Liver (tissue), 8 donors: ENCODE measurements at regions not wholly inside any gene's neighbourhood (a gene's known extent, or its start where the extent isn't known, plus 50 kb on each side); places are given as distances from the start of the nearest gene placed in this dataset.

Experiments used
- DNase-seq: peaks from one replicate; pipeline ENCODE4 v3.0.0-alpha.2; 2017; ENCODE audit warnings: low spot score
- H3K27ac ChIP-seq, 2 donors: one replicate each; pipeline ENCODE4 v1.7.0; 2013; ENCODE audit warnings: inconsistent platforms in 2 of 2, low read length in 2 of 2, control low read depth in 1 of 2, low read depth in 1 of 2, mild to moderate bottlenecking in 1 of 2
- H3K27me3 ChIP-seq, 4 donors: one replicate each; pipeline versions ENCODE4 v1.6.1 to v1.7.0; 2013; ENCODE audit warnings: low read length in 3 of 4, inconsistent platforms in 1 of 4, mild to moderate bottlenecking in 1 of 4, moderate library complexity in 1 of 4; ENCODE audit not compliant: control insufficient read depth in 4 of 4, insufficient read depth in 4 of 4
- H3K36me3 ChIP-seq, 4 donors: one replicate each; pipeline versions ENCODE4 v1.6.1 to v1.7.0; 2013; ENCODE audit warnings: low read length in 3 of 4, mild to moderate bottlenecking in 3 of 4, low read depth in 1 of 4, moderate library complexity in 1 of 4; ENCODE audit not compliant: control insufficient read depth in 4 of 4, insufficient read depth in 3 of 4
- H3K4me1 ChIP-seq, 4 donors: one replicate each; pipeline versions ENCODE4 v1.6.1 to v1.7.0; 2013; ENCODE audit warnings: low read length in 3 of 4, mild to moderate bottlenecking in 3 of 4, moderate library complexity in 1 of 4; ENCODE audit not compliant: control insufficient read depth in 4 of 4, insufficient read depth in 4 of 4
- H3K4me3 ChIP-seq, 3 donors: one replicate each; pipeline versions ENCODE4 v1.6.1 to v1.7.0; 2013; ENCODE audit warnings: low read length in 3 of 3, control low read depth in 1 of 3, low read depth in 1 of 3, mild to moderate bottlenecking in 1 of 3
- H3K9ac ChIP-seq, 2 donors: one replicate each; pipeline ENCODE4 v1.7.0; 2013; ENCODE audit warnings: low read length in 2 of 2, mild to moderate bottlenecking in 2 of 2, moderate library complexity in 2 of 2, control low read depth in 1 of 2, low read depth in 1 of 2
- H3K9me3 ChIP-seq, 4 donors: one replicate each; pipeline versions ENCODE4 v1.6.1 to v1.7.0; 2013; ENCODE audit warnings: low read length in 3 of 4; ENCODE audit not compliant: control insufficient read depth in 4 of 4
- CTCF ChIP-seq: fragments of 150-350 bp; IDR thresholded peaks from 2 replicates; pipeline ENCODE4 v1.5.1; 2017; ENCODE audit warnings: improper control_type of control experiment, low read depth, low read length; ENCODE audit not compliant: missing input control
- EGR1 ChIP-seq, 2 donors: IDR thresholded peaks; 2 replicates each; pipeline ENCODE4 v1.6.1; 2016 to 2018; ENCODE audit warnings: antibody characterized with exemption in 2 of 2, low read depth in 2 of 2
- FOXA1 ChIP-seq: IDR thresholded peaks from 2 replicates; pipeline ENCODE4 v1.6.1; 2016; ENCODE audit warnings: antibody characterized with exemption
- FOXA2 ChIP-seq: IDR thresholded peaks from 2 replicates; pipeline ENCODE4 v1.6.1; 2016; ENCODE audit warnings: antibody characterized with exemption
- GABPA ChIP-seq, 2 donors: IDR thresholded peaks in 1 of 2; conservative IDR thresholded peaks in 1 of 2; 2 replicates each; pipeline ENCODE4 v1.6.1; 2016; ENCODE audit warnings: antibody characterized with exemption in 2 of 2, mild to moderate bottlenecking in 1 of 2, moderate library complexity in 1 of 2
- HNF4A ChIP-seq, 2 donors: conservative IDR thresholded peaks; 2 replicates each; pipeline ENCODE4 v1.6.1; 2016; ENCODE audit warnings: antibody characterized with exemption in 2 of 2, mild to moderate bottlenecking in 2 of 2
- HNF4G ChIP-seq: IDR thresholded peaks from 2 replicates; pipeline ENCODE4 v1.6.1; 2016; ENCODE audit warnings: antibody characterized with exemption
- JUND ChIP-seq, 2 donors: IDR thresholded peaks; 2 replicates each; pipeline ENCODE4 v1.6.1; 2016; ENCODE audit warnings: antibody characterized with exemption in 2 of 2
- MAX ChIP-seq: IDR thresholded peaks from 2 replicates; pipeline ENCODE4 v1.6.1; 2016; ENCODE audit warnings: antibody characterized with exemption
- NR2F2 ChIP-seq: IDR thresholded peaks from 2 replicates; pipeline ENCODE4 v1.6.1; 2016; ENCODE audit warnings: antibody characterized with exemption
- RAD21 ChIP-seq, 2 donors: IDR thresholded peaks; 2 replicates each; pipeline ENCODE4 v1.6.1; 2016; ENCODE audit warnings: antibody characterized with exemption in 2 of 2, mild to moderate bottlenecking in 2 of 2
- RXRA ChIP-seq, 2 donors: IDR thresholded peaks; 2 replicates each; pipeline ENCODE4 v1.6.1; 2017 to 2018; ENCODE audit warnings: antibody characterized with exemption in 2 of 2, mild to moderate bottlenecking in 1 of 2
- SP1 ChIP-seq: IDR thresholded peaks from 2 replicates; pipeline ENCODE4 v1.6.1; 2018; ENCODE audit warnings: antibody characterized with exemption, mild to moderate bottlenecking
- TAF1 ChIP-seq: conservative IDR thresholded peaks from 2 replicates; pipeline ENCODE4 v1.6.1; 2016; ENCODE audit warnings: antibody characterized with exemption, mild to moderate bottlenecking
- YY1 ChIP-seq: IDR thresholded peaks from 2 replicates; pipeline ENCODE4 v1.6.1; 2016; ENCODE audit warnings: antibody characterized with exemption, mild to moderate bottlenecking
- WGBS: extraction: QIAGEN DNeasy Blood & Tissue Kit; methylation state at CpG from one replicate; pipeline ENCODE4 v1.1.7; 2013; 5-methylcytosine and 5-hydroxymethylcytosine counted together
- TF ChIP-seq, protein P1 (sequence below): IDR thresholded peaks from 2 replicates; pipeline ENCODE4 v1.6.1; 2016; ENCODE audit warnings: antibody characterized with exemption, mild to moderate bottlenecking
- TF ChIP-seq, protein P2 (sequence below): IDR thresholded peaks from 2 replicates; pipeline ENCODE4 v1.6.1; 2016; ENCODE audit warnings: antibody characterized with exemption
- TF ChIP-seq, protein P3 (sequence below): IDR thresholded peaks from 2 replicates; pipeline ENCODE4 v1.6.1; 2016; ENCODE audit warnings: antibody characterized with exemption
- donor health status: healthy.
- donor health status: healthy.
- donor health status: healthy.
- donor health status: healthy.
- donor health status: healthy.

- 69% methylated on average over 2 of the region's 2 CpGs for WGBS
- Histone ChIP-seq H3K9ac (no peak overlapping the region), H3K27me3 (no peaks in the 10 kb centered on the region)
Measured at GRCh38 chr11:56849852-56850251, 101.4 kb upstream of the OR9G4 start.

More at GRCh38 chr11:56849852-56850251, 101.4 kb upstream of the OR9G4 start:
- DNase-seq: no peak
- no peak for TF ChIP-seq RAD21 (IDR thresholded peaks at IDR 0.05)
- no peak for TF ChIP-seq MAX
- TF ChIP-seq TAF1: no peak
- TF ChIP-seq JUND (IDR thresholded peaks at IDR 0.05): no peak
- TF ChIP-seq, protein P1, sequence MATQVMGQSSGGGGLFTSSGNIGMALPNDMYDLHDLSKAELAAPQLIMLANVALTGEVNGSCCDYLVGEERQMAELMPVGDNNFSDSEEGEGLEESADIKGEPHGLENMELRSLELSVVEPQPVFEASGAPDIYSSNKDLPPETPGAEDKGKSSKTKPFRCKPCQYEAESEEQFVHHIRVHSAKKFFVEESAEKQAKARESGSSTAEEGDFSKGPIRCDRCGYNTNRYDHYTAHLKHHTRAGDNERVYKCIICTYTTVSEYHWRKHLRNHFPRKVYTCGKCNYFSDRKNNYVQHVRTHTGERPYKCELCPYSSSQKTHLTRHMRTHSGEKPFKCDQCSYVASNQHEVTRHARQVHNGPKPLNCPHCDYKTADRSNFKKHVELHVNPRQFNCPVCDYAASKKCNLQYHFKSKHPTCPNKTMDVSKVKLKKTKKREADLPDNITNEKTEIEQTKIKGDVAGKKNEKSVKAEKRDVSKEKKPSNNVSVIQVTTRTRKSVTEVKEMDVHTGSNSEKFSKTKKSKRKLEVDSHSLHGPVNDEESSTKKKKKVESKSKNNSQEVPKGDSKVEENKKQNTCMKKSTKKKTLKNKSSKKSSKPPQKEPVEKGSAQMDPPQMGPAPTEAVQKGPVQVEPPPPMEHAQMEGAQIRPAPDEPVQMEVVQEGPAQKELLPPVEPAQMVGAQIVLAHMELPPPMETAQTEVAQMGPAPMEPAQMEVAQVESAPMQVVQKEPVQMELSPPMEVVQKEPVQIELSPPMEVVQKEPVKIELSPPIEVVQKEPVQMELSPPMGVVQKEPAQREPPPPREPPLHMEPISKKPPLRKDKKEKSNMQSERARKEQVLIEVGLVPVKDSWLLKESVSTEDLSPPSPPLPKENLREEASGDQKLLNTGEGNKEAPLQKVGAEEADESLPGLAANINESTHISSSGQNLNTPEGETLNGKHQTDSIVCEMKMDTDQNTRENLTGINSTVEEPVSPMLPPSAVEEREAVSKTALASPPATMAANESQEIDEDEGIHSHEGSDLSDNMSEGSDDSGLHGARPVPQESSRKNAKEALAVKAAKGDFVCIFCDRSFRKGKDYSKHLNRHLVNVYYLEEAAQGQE: no peak
- TF ChIP-seq, protein P2, sequence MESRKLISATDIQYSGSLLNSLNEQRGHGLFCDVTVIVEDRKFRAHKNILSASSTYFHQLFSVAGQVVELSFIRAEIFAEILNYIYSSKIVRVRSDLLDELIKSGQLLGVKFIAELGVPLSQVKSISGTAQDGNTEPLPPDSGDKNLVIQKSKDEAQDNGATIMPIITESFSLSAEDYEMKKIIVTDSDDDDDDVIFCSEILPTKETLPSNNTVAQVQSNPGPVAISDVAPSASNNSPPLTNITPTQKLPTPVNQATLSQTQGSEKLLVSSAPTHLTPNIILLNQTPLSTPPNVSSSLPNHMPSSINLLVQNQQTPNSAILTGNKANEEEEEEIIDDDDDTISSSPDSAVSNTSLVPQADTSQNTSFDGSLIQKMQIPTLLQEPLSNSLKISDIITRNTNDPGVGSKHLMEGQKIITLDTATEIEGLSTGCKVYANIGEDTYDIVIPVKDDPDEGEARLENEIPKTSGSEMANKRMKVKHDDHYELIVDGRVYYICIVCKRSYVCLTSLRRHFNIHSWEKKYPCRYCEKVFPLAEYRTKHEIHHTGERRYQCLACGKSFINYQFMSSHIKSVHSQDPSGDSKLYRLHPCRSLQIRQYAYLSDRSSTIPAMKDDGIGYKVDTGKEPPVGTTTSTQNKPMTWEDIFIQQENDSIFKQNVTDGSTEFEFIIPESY: no peak
- TF ChIP-seq YY1: no peak
- no peak for TF ChIP-seq HNF4G
- no peak for TF ChIP-seq FOXA1
- TF ChIP-seq NR2F2: no peak
- TF ChIP-seq EGR1 (IDR thresholded peaks at IDR 0.05; ENCODE audit: low read depth in 2 of 2): no peak
- TF ChIP-seq GABPA (IDR thresholded peaks at IDR 0.05 in 1 of 2, conservative IDR thresholded peaks at IDR 0.05 in 1 of 2): no peak
- no peak for TF ChIP-seq CTCF
- TF ChIP-seq, protein P3, sequence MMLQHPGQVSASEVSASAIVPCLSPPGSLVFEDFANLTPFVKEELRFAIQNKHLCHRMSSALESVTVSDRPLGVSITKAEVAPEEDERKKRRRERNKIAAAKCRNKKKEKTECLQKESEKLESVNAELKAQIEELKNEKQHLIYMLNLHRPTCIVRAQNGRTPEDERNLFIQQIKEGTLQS: no peak
- TF ChIP-seq RXRA (IDR thresholded peaks at IDR 0.05): no peak
- TF ChIP-seq SP1: no peak
- no peak for TF ChIP-seq HNF4A (conservative IDR thresholded peaks at IDR 0.05)
- TF ChIP-seq FOXA2: no peak
- H3K27ac ChIP-seq: no peak overlapping the region
- H3K4me1 ChIP-seq: no peaks in the 10 kb centered on the region
- peaks cover 0 to 6% (median 3%) of the 10 kb centered on the region in 4 donors for H3K9me3 ChIP-seq
- no peaks in the 10 kb centered on the region for H3K36me3 ChIP-seq
- no peak overlapping the region for H3K4me3 ChIP-seq
